ENCODE measurements at regions not wholly inside any gene's neighbourhood (a gene's known extent, or its start where the extent isn't known, plus 50 kb on each side); places are given as distances from the start of the nearest gene placed in this dataset.

DNA sequence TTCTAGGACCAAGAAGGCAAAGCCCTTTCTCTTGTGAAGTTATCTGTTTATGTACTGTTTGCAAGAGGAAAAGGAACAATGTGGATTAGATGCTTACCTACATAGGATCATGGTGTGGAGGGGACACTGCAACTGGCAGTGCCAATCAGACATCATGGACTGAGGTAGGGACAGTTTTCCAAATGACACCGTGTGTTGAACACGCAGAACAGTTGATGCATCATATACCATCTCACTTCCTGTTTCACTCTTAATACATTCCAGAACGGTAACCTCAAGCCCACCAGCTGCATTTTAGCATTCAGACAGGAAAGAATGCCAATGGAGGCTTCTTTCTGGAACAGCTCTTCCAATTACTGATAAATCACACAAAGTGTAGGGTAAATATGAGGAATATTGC, 397.7 kb upstream of the LMCD1 start:
- Mint-ChIP-seq H3K27ac (no peak overlapping the region), H3K4me3 (no peak overlapping the region), H3K36me3 (no peaks in the 10 kb centered on the region), H3K27me3 (peaks cover 14% of the 10 kb centered on the region), H3K4me1 (no peaks in the 10 kb centered on the region), H3K9me3 (no peaks in the 10 kb centered on the region)
- peak; percentile 67 for ATAC-seq

- peaks cover 13% of the 10 kb centered on the region for H3K27me3 Mint-ChIP-seq
- H3K9me3 Mint-ChIP-seq = no peaks in the 10 kb centered on the region
- no peaks in the 10 kb centered on the region for H3K4me1 Mint-ChIP-seq
Observed at GRCh38 chr3:8106921-8107320, 394.7 kb upstream of the LMCD1 start.

DNA sequence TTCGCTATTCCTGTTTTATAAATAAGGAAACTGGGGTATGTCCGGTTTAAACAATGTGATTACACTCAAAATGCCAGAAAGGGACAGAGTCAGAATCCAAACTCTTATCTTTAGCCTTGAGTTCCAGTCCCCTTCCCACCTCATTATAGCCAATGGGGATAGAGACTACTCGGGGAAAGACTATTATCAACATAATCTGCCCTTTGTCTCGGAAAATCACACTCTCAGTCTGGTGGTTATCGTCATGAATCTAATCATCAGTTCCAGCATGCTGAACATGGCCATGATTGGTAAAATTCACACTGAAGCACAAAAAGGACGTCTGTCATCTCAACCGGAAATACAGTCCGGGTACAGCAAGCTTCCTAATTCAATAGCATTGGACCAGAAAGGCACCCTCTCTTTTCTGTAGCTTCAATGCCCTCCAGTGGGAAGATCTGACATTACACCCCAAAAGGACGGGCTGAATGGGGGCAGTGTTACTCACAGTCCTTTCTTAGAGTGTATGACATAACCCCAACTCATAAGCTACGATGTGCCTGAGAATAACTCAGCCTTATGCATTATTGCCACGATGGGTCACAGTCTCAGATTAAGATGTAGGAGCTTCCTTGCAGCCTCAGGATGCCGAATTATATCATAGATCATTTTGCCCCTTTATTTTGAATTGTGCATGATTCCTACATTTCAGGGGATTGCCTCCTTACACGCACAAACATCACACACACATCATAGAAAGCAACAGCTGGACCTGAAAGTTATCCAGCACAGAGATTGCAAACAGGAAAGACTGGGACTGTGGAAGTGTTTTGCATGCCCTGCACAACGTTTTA, 390.4 kb upstream of the LMCD1 start:
- Mint-ChIP-seq H3K4me3 (no peak overlapping the region), H3K36me3 (no peaks in the 10 kb centered on the region), H3K27me3 (no peaks in the 10 kb centered on the region), H3K27ac (no peak overlapping the region), H3K4me1 (no peaks in the 10 kb centered on the region), H3K9me3 (no peaks in the 10 kb centered on the region)
- ATAC-seq = peak; percentile 65

More at GRCh38 chr3:8106921-8107320, 394.7 kb upstream of the LMCD1 start:
- no peaks in the 10 kb centered on the region for H3K36me3 Mint-ChIP-seq
- no peak for ATAC-seq
- no peak overlapping the region for H3K27ac Mint-ChIP-seq
- no peak overlapping the region for H3K4me3 Mint-ChIP-seq

- H3K27ac Mint-ChIP-seq = no peak overlapping the region
- ATAC-seq = no peak
- H3K27me3 Mint-ChIP-seq = no peaks in the 10 kb centered on the region
- no peaks in the 10 kb centered on the region for H3K4me1 Mint-ChIP-seq
- no peaks in the 10 kb centered on the region for H3K36me3 Mint-ChIP-seq
- H3K4me3 Mint-ChIP-seq = no peak overlapping the region
- H3K9me3 Mint-ChIP-seq = peaks cover 3% of the 10 kb centered on the region
Observed at GRCh38 chr3:8112587-8112986, 389.0 kb upstream of the LMCD1 start.

GRCh38 chr3:8113626-8114025, 388.0 kb upstream of the LMCD1 start:
- Mint-ChIP-seq H3K27me3 (no peaks in the 10 kb centered on the region), H3K9me3 (peaks cover 7% of the 10 kb centered on the region), H3K27ac (no peak overlapping the region), H3K36me3 (no peaks in the 10 kb centered on the region), H3K4me3 (no peak overlapping the region), H3K4me1 (no peaks in the 10 kb centered on the region)
- ATAC-seq = no peak

GRCh38 chr3:8128686-8129085, 372.9 kb upstream of the LMCD1 start:
- H3K4me3 Mint-ChIP-seq = no peak overlapping the region
- H3K36me3 Mint-ChIP-seq = no peaks in the 10 kb centered on the region
- no peak for ATAC-seq
- no peaks in the 10 kb centered on the region for H3K27me3 Mint-ChIP-seq
- no peak overlapping the region for H3K27ac Mint-ChIP-seq
- H3K4me1 Mint-ChIP-seq = no peaks in the 10 kb centered on the region
- H3K9me3 Mint-ChIP-seq = peaks cover 4% of the 10 kb centered on the region

DNA sequence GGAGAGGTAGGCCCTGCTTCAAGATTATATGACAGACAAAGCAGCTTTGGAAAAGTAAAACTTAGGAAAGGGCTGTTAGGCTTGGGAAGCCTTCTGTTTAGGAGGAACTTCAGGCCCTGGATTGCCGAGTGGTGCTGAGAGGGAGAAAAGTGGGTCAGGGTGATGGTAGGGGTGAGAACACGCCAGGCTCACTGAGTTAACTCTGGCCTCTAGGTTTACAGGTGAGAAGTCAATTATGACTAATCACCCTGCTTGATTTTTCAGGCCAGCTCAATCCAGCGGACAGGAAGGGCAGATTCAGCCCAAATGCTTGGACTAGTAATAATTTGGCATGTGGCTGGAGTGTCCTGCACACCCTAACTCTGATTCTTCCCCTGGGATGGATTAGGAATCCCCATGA, 365.1 kb upstream of the LMCD1 start:
- Mint-ChIP-seq H3K4me3 (no peak overlapping the region), H3K27ac (no peak overlapping the region), H3K4me1 (no peaks in the 10 kb centered on the region), H3K27me3 (no peaks in the 10 kb centered on the region), H3K9me3 (peaks cover 2% of the 10 kb centered on the region), H3K36me3 (no peaks in the 10 kb centered on the region)
- no peak for ATAC-seq

DNA sequence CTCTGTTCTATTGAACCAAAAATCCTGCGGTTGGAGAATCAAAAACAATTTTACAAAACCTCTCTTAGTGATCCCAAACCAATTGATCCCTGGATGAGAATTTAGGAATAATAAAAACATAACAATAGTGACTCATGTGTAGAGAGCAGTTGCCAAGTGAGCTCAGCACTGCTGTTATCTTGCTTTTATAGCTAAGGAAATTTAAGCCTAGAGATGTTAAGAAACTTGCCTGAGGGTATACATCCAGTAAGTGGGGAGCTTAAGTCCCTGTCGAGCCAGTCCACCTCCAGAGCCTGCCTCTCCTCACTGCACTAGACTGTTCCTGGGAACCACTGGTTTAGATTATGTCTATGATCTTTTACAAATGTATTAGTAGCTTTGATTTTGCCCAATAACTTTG, 358.4 kb upstream of the LMCD1 start:
- Mint-ChIP-seq H3K4me3 (no peak overlapping the region), H3K27me3 (no peaks in the 10 kb centered on the region), H3K36me3 (no peaks in the 10 kb centered on the region), H3K4me1 (no peaks in the 10 kb centered on the region), H3K9me3 (no peaks in the 10 kb centered on the region), H3K27ac (no peak overlapping the region)
- ATAC-seq = no peak

- Mint-ChIP-seq H3K9me3 (no peaks in the 10 kb centered on the region), H3K4me1 (no peaks in the 10 kb centered on the region), H3K4me3 (no peak overlapping the region), H3K27me3 (no peaks in the 10 kb centered on the region), H3K27ac (no peak overlapping the region), H3K36me3 (no peaks in the 10 kb centered on the region)
- no peak for ATAC-seq
Observed at GRCh38 chr3:8145661-8146060, 356.0 kb upstream of the LMCD1 start.

GRCh38 chr3:8147711-8148110, 353.9 kb upstream of the LMCD1 start:
- Mint-ChIP-seq H3K36me3 (no peaks in the 10 kb centered on the region), H3K27me3 (no peaks in the 10 kb centered on the region), H3K4me1 (no peaks in the 10 kb centered on the region), H3K4me3 (no peak overlapping the region), H3K9me3 (no peaks in the 10 kb centered on the region), H3K27ac (no peak overlapping the region)
- no peak for ATAC-seq

DNA sequence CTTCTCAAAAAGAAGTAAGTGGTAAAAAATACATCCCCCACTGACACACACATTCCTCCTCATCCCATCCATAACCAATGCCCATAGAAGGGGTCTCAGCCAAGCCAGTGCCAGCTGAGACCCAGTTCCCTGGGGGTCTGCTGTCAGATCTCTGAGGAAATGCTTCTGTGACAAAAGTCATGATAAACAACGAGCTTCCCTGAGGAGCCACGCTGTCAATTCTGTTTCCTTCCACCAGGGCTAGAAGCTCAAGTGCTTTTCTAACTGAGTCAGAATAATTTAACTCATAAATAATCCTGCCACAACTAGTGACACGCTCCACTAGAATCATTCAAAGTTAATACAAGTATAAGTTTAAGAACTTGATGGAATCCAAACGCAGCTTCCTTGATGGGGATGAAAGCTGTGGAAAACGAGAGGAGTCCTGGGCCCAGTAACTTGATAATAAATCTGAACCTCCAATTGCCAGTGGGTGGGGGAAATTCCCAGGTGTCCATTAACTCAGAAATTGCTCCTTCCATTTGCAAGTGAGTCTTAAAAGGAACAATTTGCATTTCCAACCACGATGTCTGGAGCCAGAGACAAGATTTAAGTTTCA, 348.7 kb upstream of the LMCD1 start:
- Mint-ChIP-seq H3K27ac (no peak overlapping the region), H3K36me3 (no peaks in the 10 kb centered on the region), H3K9me3 (no peaks in the 10 kb centered on the region), H3K4me3 (no peak overlapping the region), H3K27me3 (peaks cover 9% of the 10 kb centered on the region), H3K4me1 (no peaks in the 10 kb centered on the region)
- no peak for ATAC-seq

- no peak overlapping the region for H3K4me3 Mint-ChIP-seq
- no peaks in the 10 kb centered on the region for H3K4me1 Mint-ChIP-seq
- no peak for ATAC-seq
- no peaks in the 10 kb centered on the region for H3K9me3 Mint-ChIP-seq
- H3K27me3 Mint-ChIP-seq = peaks cover 9% of the 10 kb centered on the region
- H3K36me3 Mint-ChIP-seq = no peaks in the 10 kb centered on the region
- H3K27ac Mint-ChIP-seq = no peak overlapping the region
Observed at GRCh38 chr3:8153800-8154199, 347.8 kb upstream of the LMCD1 start.

DNA sequence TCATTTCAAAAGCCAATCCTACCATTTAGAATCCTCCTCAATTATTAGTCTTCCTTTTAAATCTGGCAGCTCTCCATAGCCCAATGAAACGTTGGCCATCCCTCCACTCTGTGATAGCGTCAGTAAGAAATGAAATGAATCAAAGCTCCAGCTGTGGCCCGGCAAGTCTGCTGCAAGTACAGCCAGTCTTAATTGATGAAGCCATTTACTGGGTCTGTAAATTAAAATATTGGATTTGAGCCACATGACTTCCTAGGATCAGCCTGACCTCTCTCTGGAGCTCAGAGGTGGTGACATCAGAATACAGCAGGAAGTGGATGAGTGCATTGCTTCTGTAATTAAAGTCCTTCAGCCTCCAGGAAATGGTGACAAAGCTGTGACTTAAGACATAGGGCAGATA, 347.0 kb upstream of the LMCD1 start:
- no peak overlapping the region for H3K4me3 Mint-ChIP-seq
- no peaks in the 10 kb centered on the region for H3K36me3 Mint-ChIP-seq
- H3K27ac Mint-ChIP-seq = no peak overlapping the region
- no peak for ATAC-seq
- no peaks in the 10 kb centered on the region for H3K4me1 Mint-ChIP-seq
- H3K9me3 Mint-ChIP-seq = no peaks in the 10 kb centered on the region
- peaks cover 9% of the 10 kb centered on the region for H3K27me3 Mint-ChIP-seq

DNA sequence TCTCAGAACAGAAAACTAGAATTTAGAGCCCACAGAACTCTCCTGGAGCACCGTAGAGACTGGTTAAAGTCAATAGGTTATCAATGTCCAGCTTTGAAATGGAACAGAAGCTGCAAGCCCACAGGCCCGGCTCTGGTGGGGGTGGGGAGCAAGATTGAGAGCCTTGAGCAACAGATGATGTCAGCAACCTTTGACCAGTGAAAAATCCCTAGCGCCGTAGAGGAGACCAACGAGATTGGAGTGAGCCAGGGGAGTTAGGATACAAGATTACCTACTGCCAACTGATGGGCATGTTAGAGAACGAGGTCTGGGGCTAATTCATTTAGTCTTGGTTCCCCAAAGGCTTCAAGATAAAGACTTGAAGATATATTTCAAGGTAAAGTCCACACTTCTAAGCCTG, 345.5 kb upstream of the LMCD1 start:
- Mint-ChIP-seq H3K4me3 (no peak overlapping the region), H3K9me3 (no peaks in the 10 kb centered on the region), H3K4me1 (no peaks in the 10 kb centered on the region), H3K27me3 (peaks cover 9% of the 10 kb centered on the region), H3K27ac (no peak overlapping the region), H3K36me3 (no peaks in the 10 kb centered on the region)
- no peak for ATAC-seq

GRCh38 chr3:8156831-8157230, 344.8 kb upstream of the LMCD1 start:
- Mint-ChIP-seq H3K4me1 (no peaks in the 10 kb centered on the region), H3K27ac (no peak overlapping the region)

DNA sequence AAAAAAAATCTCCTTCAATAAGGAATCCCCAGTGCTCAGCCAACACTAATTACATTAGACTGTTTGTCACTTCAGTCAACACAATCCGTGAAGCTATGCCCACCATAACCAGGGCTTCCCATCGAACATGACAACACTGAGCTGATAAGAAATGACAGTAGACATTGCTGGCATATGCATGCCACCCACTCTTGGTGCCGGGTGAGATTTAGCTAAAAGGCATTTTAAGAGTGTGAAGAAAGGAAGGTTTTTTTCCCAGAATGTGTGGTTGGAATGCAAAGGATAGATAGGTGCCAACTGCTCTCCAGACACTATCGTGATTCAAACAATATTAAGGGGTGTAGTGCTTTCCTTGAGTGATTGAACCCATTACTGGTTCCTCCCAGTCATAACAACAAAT, 344.0 kb upstream of the LMCD1 start:
- H3K4me1 Mint-ChIP-seq = no peaks in the 10 kb centered on the region
- H3K27ac Mint-ChIP-seq = no peak overlapping the region
- no peaks in the 10 kb centered on the region for H3K36me3 Mint-ChIP-seq
- H3K9me3 Mint-ChIP-seq = no peaks in the 10 kb centered on the region
- H3K27me3 Mint-ChIP-seq = peaks cover 9% of the 10 kb centered on the region
- no peak for ATAC-seq
- no peak overlapping the region for H3K4me3 Mint-ChIP-seq

More at GRCh38 chr3:8156831-8157230, 344.8 kb upstream of the LMCD1 start:
- Mint-ChIP-seq H3K27me3 (peaks cover 9% of the 10 kb centered on the region), H3K36me3 (no peaks in the 10 kb centered on the region), H3K9me3 (no peaks in the 10 kb centered on the region), H3K4me3 (no peak overlapping the region)
- no peak for ATAC-seq
